Uterus (tissue), 3 donors: ENCODE measurements at regions not wholly inside any gene's neighbourhood (a gene's known extent, or its start where the extent isn't known, plus 50 kb on each side); places are given as distances from the start of the nearest gene placed in this dataset.
"Not testable (repeated sequence)": the region's sequence is repeated elsewhere in the genome, so short reads cannot be mapped to it uniquely, and the experiment has no call there.

Experiments
- DNase-seq, 2 donors: peaks; one replicate each; pipeline ENCODE4 v3.0.0-alpha.2; 2019 to 2020
- H3K27ac ChIP-seq, 2 donors: fragments of 200-600 bp; sonication (generic); 1 replicate in 1 of 2; 2 replicates in 1 of 2; pipeline ENCODE4 v1.5.1; 2016 to 2018
- H3K27me3 ChIP-seq, 2 donors: fragments of 200-600 bp; sonication (generic); one replicate each; pipeline ENCODE4 v1.5.1; 2018 to 2019; ENCODE audit warnings: control low read depth in 1 of 2
- H3K36me3 ChIP-seq, 2 donors: fragments of 200-600 bp; sonication (generic); one replicate each; pipeline ENCODE4 v1.5.1; 2019; ENCODE audit warnings: control low read depth in 1 of 2
- H3K4me1 ChIP-seq, 2 donors: fragments of 200-600 bp; sonication (generic); one replicate each; pipeline ENCODE4 v1.5.1; 2018 to 2019; ENCODE audit warnings: control low read depth in 1 of 2
- H3K4me3 ChIP-seq, 2 donors: fragments of 200-600 bp; sonication (generic); 1 replicate in 1 of 2; 2 replicates in 1 of 2; pipeline ENCODE4 v1.5.1; 2018 to 2019; ENCODE audit warnings: mild to moderate bottlenecking in 1 of 2
- H3K9me3 ChIP-seq, 2 donors: fragments of 200-600 bp; sonication (generic); one replicate each; pipeline ENCODE4 v1.5.1; 2019; ENCODE audit warnings: control low read depth in 1 of 2
- POLR2A ChIP-seq, 2 donors: fragments of 450-650 bp; IDR thresholded peaks; one replicate each; pipeline ENCODE4 v1.6.1; 2016; ENCODE audit warnings: antibody characterized with exemption in 2 of 2, mild to moderate bottlenecking in 1 of 2, moderate library complexity in 1 of 2
- intact Hi-C: fragments of 100-400 bp; cut with DNase I; formaldehyde crosslinking; loops from one replicate; pipeline ENCODE4 v1.15.1; 2023; ENCODE audit warnings: low total_unique reads
- TF ChIP-seq, protein P1 (sequence below), 4 experiments: fragments of 200-600 bp in 2 of 4; fragments of 450-650 bp in 2 of 4; sonication (generic) in 2 of 4; IDR thresholded peaks; one replicate each; pipeline ENCODE4 v1.5.1; 2016 to 2019; ENCODE audit warnings: antibody characterized with exemption in 4 of 4, mild to moderate bottlenecking in 2 of 4, moderate library complexity in 1 of 4
- donor health status: DM: yes; HTN: yes; CAD: no.

DNA sequence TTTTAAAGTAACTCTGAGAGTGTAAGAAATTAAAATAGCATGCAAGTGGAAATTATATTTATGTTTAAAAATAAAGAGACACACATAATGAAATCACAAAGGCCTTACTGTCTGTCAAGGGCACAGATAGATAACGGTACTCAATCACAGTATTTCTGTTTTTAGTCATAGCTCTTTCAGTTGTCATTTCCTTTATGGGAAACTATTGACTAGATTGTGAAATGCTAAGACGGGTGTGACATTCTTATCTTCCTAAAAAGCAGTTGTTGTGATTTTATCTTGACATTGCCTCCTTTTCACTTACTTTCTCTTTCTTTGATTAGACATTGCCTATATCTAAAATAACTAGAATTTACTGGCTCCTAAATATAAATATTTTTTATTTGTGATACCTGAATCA, 100.1 kb upstream of the PLSCR5 start:
- Histone ChIP-seq H3K4me3 (no peak overlapping the region), H3K27ac (no peak overlapping the region), H3K27me3 (no peaks in the 10 kb centered on the region), H3K4me1 (no peaks in the 10 kb centered on the region), H3K36me3 (no peaks in the 10 kb centered on the region), H3K9me3 (no peaks in the 10 kb centered on the region)
- DNase-seq, result no peak
- intact Hi-C loops, result no loop called here
- TF ChIP-seq, protein P1, sequence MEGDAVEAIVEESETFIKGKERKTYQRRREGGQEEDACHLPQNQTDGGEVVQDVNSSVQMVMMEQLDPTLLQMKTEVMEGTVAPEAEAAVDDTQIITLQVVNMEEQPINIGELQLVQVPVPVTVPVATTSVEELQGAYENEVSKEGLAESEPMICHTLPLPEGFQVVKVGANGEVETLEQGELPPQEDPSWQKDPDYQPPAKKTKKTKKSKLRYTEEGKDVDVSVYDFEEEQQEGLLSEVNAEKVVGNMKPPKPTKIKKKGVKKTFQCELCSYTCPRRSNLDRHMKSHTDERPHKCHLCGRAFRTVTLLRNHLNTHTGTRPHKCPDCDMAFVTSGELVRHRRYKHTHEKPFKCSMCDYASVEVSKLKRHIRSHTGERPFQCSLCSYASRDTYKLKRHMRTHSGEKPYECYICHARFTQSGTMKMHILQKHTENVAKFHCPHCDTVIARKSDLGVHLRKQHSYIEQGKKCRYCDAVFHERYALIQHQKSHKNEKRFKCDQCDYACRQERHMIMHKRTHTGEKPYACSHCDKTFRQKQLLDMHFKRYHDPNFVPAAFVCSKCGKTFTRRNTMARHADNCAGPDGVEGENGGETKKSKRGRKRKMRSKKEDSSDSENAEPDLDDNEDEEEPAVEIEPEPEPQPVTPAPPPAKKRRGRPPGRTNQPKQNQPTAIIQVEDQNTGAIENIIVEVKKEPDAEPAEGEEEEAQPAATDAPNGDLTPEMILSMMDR (IDR thresholded peaks at IDR 0.05), result no peak
- no peak for TF ChIP-seq POLR2A (IDR thresholded peaks at IDR 0.05)

DNA sequence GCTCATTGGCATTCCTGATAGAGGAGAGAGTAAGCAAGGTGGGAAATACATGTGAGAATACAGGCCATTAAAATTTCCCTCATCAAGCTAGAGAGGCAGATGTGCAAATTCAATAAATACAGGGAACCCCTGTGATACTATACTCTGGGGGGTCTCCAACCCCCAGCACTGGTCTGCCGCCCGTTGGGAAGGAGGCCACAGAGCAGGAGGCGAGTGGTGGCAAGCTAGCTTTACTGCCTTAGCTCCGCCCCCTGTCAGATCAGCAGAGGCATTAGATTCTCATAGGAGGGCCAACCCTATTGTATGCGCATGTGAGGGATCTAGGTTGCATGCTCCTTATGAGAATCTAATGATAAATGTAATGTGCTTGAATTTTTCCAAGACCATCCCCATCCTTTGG, 97.1 kb upstream of the PLSCR5 start:
- no peak for DNase-seq
- TF ChIP-seq POLR2A (IDR thresholded peaks at IDR 0.05), result no peak
- TF ChIP-seq, protein P1 (IDR thresholded peaks at IDR 0.05), result no peak
- intact Hi-C loops, result no loop called here
- H3K36me3 ChIP-seq, result no peaks in the 10 kb centered on the region
- no peaks in the 10 kb centered on the region for H3K9me3 ChIP-seq
- no peaks in the 10 kb centered on the region for H3K27me3 ChIP-seq
- H3K27ac ChIP-seq, result no peak overlapping the region
- H3K4me3 ChIP-seq, result no peak overlapping the region
- no peaks in the 10 kb centered on the region for H3K4me1 ChIP-seq

DNA sequence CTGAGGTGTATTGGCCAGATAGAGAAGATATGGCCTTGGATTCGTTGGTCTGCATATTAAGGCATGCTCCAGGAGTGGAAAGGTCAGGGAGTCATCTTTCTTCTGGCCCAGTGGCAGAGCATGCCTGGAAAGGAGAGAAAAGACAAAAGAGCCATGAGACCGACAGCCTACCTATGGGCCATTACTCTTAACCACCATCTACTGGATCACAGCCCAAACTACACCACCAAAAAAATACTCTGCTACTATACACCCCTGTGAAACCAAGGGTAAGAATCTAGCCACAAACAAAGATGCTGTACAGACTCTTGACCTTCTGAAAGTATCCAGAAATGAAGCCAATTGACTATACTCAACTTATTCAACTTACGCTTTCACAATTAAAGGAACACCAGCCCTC, 96.1 kb upstream of the PLSCR5 start:
- Histone ChIP-seq H3K27me3 (no peaks in the 10 kb centered on the region), H3K9me3 (no peaks in the 10 kb centered on the region), H3K27ac (no peak overlapping the region), H3K36me3 (no peaks in the 10 kb centered on the region), H3K4me3 (no peak overlapping the region), H3K4me1 (no peaks in the 10 kb centered on the region)
- TF ChIP-seq, protein P1 (IDR thresholded peaks at IDR 0.05), result no peak
- no peak for TF ChIP-seq POLR2A (IDR thresholded peaks at IDR 0.05)
- no peak for DNase-seq
- intact Hi-C loops, result no loop called here

DNA sequence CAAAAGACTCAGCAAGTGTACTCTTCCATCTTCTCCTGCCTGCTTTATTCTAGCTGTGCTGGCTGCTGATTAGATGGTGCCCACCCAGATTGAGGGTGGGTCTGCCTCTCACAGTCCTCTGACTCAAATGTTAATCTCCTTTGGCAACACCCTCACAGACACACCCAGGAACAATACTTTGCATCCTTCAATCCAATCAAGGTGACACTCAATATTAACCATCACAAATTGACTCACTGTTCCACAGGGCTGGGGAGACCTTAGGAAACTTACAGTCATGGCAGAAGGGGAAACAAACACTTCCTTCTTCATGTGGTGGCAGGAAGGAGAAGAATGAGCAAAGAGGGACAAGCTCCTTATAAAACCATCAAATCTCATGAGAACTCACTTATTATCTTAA, 94.9 kb upstream of the PLSCR5 start:
- DNase-seq, H3K4me1 ChIP-seq, H3K27ac ChIP-seq, H3K36me3 ChIP-seq, intact Hi-C loops, H3K27me3 ChIP-seq, H3K9me3 ChIP-seq, H3K4me3 ChIP-seq: not testable (repeated sequence)

DNA sequence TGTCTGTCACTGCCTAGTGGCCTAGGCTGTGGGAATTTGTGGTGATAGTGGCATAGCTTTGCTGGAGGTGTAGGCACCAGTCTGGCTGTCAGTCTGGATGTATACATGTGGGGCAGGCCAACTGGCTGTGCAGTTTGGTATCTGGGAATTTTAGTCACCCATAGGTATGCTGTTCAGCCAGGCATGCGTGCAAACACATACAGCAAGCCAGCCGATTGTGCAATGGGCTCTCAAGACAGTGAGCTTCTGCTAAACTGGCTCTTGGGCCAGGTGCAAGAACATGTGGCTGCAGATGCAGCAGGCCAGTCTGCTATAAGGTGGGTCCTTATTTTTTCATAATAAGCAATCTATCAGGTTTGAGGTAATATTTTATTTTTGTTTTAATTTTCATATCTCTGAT, 87.1 kb upstream of the PLSCR5 start:
- Histone ChIP-seq H3K27me3 (no peaks in the 10 kb centered on the region), H3K27ac (no peak overlapping the region), H3K36me3 (no peaks in the 10 kb centered on the region), H3K4me3 (no peak overlapping the region), H3K4me1 (no peaks in the 10 kb centered on the region), H3K9me3 (no peaks in the 10 kb centered on the region)
- intact Hi-C loops, result no loop called here
- no peak for TF ChIP-seq POLR2A (IDR thresholded peaks at IDR 0.05)
- TF ChIP-seq, protein P1 (IDR thresholded peaks at IDR 0.05), result no peak
- no peak for DNase-seq

DNA sequence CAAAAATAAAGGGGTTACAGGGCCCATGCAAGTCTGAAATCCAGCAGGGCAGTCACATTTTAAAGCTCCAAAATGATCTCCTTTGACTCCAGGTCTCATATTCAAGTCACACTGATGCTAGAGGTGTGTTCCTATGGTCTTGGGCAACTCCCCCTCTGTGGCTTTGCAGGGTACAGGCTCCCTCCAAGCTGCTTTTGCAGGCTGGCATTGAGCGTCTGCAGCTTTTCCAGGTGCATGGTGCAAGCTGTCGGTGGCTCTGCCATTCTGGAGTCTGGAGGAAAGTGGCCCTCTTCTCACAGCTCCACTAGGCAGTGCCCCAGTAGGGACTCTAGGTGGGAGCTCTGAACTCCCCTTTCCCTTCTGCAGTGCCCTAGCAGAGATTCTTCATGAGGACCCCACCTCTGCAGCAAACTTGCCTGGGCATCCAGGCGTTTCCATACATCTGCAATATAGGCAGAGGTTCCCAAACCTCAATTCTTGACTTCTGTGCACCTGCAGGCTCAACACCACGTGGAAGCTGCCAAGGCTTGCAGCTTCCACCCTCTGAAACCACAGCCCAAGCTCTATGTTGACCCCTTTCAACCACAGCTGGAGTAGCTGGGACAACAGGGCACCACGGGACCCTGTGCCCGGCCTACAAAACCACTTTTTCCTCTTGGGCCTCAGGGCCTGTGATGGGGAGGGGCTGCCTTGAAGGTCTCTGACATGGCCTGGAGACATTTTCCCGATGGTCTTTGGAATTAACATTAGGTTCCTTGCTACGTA, 80.1 kb upstream of the PLSCR5 start:
- H3K4me3 ChIP-seq, result no peak overlapping the region
- H3K9me3 ChIP-seq, result no peaks in the 10 kb centered on the region
- TF ChIP-seq, protein P1 (IDR thresholded peaks at IDR 0.05), result no peak
- TF ChIP-seq POLR2A (IDR thresholded peaks at IDR 0.05), result no peak
- DNase-seq, result no peak
- H3K36me3 ChIP-seq, result no peaks in the 10 kb centered on the region
- intact Hi-C loops, result no loop called here
- no peaks in the 10 kb centered on the region for H3K27me3 ChIP-seq
- no peak overlapping the region for H3K27ac ChIP-seq
- H3K4me1 ChIP-seq, result no peaks in the 10 kb centered on the region
